HT-29 (cell line): ENCODE measurements at regions not wholly inside any gene's neighbourhood (a gene's known extent, or its start where the extent isn't known, plus 50 kb on each side); places are given as distances from the start of the nearest gene placed in this dataset.

Source experiments
- DNase-seq: peaks from one replicate; pipeline ENCODE4 v3.0.0-alpha.2; 2015; ENCODE audit warnings: low spot score

DNA sequence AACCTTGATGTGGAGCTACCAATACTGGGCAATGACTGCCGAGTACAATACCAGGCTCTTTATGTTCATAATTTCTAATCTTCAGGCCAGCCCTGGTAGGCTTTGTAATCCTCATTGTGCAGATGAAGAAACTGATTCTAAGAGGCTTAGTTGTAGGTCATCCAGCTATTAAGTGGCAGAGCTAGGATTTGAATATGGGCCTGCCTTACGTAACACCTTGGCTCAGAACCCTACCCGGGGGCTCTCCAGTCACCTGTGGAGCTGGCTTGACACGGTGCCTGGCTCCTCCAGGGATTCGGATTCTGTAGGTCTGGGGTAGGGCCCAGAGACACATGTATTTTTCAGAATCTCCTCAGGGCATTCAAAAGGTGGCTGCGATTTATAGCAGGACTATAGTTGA is 515.5 kb downstream of the QKI start:
- DNase-seq, result no peak

- no peak for DNase-seq
These were observed 515.0 kb downstream of the QKI start for GRCh38 chr6:163929538-163929937.

DNA sequence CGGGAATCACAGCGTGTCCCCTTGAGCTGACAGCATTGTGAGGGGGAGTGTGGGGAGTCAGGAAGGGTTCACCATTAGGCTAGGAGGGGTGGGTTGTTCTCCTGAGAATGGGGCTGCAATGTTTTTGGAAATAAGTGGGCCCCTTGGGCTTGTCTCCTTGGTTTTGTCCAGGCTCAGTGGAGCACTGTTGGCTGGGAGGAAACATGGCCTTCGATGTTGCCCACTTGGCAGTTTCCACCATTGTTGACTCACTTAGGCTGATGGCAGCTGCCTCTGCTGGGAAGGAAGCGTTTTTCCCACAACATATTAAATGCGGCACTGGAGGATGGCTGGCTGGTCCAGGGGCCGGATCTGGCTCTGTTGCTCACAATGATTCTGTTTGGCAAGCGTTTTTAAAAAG is 512.1 kb downstream of the QKI start:
- DNase-seq, result no peak

- no peak for DNase-seq
These were observed 511.3 kb downstream of the QKI start for GRCh38 chr6:163925839-163926238.

GRCh38 chr6:163923658-163924411 is 509.3 kb downstream of the QKI start:
- DNase-seq, result no peak

GRCh38 chr6:163922562-163922961 is 508.0 kb downstream of the QKI start:
- no peak for DNase-seq

DNA sequence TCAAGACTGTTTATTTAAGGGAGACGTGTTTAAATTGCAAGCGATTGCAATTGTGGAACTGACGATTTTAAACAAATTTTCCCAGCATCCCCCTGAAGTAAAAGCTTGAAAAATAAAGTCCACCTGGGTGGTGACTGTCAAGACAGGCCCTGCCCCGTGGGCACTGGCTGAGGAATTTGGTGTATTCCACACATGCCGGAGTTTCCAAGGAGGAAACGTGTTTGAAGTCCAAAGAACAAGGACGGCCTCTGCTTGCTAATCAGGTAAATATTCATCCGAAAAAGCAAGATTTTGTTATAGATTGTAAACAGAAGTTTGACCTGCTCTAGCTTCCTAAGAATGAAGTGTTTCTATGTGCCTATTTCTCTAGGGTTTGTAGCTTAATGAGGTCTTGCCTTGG is 505.1 kb downstream of the QKI start:
- no peak for DNase-seq

GRCh38 chr6:163916315-163917081 is 502.0 kb downstream of the QKI start:
- DNase-seq, result no peak

DNA sequence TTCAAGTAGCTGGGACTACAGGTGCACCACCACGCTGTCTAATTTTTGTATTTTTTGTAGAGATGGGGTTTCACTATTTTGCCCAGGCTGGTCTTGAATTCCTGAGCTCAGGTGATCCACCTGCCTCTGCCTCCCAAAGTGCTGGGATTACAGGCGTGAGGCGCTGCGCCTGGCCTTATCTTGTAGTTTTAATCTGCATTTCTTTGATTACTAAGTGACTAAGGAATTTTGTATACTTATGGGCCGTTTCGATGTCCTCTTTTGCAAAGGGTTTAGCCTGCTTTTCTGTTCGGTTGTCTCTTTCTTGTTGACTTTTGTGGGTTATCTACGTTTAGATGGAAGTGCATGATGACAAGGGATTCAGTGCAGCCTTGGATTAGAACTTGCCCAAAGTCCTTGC is 500.6 kb downstream of the QKI start:
- peak; percentile 5 for DNase-seq

DNA sequence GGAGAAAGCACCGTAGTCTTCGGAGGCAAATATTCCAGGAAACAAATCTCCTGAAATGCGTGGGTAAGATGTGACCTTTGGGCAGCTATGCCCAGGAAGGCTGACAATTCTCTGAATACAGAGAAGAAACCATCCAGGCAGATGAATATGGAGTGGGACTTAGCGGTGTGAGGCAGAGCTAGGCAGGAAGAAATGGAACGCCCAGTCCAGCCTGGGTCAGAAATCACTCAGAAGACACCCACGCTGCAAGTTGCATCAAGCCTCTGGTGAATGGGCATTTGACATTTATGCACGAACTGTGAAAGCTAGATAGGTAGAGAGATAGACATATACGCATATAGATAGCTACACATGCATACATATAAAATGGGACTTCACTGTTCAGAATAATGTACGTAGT is 498.5 kb downstream of the QKI start:
- no peak for DNase-seq

- DNase-seq, result no peak
These were observed 491.6 kb downstream of the QKI start for GRCh38 chr6:163906006-163906710.

DNA sequence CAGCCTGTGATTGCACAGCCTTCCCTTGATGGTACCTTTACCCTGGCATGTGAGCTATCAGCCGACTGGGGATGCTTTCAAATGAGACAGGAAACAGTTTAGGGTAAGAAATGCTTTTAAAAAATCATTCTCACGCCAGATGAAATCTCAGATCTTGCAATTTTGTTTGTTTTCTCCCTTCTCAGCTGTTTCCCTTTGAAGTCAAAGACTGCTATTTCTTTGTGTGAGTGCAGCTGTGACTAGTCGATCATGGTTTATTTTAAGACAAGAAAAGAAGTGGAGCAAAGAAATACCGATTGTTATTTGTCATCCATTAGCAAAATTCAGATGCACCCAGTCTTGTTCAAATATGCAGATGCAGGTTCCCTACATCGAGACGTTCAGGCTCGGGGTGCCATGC is 489.7 kb downstream of the QKI start:
- DNase-seq, result no peak

DNA sequence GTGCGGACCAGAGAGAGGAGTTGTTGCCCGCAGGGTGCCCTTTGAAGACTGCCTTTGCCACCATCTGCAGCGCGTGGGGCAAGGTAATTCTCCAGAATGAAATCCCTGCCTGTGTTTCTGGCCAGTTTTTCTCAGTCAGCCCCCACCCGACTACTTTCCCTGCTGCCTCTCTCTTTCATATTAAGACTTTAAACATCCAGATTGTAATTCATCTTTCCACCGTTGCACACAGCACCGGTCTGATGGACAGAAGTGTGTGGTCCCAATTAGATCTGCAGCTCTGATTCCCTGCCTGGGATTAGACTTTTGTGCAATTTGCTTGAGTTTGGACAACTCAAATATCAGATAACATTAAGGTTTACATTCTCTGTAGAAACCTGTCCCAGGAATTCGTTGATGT is 489.0 kb downstream of the QKI start:
- no peak for DNase-seq

DNA sequence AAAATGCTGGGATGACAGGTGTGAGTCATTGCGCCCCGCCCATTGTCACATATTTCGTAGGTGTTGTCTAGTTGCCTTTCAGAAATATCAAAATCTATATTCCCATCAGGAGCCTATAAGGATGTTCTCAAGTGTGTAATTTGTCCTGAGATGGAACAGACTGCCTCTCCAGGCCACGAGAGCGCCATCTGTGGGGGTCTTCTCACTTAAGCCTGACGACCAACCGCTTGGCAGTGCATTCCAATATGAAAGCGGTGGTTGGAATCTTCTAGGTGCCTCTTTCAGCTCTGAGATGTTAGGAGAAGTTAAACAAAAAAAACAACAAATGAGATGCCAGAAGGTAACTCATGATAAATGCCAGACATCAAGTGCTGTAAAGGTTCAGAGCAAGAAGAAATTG is 488.5 kb downstream of the QKI start:
- no peak for DNase-seq

DNA sequence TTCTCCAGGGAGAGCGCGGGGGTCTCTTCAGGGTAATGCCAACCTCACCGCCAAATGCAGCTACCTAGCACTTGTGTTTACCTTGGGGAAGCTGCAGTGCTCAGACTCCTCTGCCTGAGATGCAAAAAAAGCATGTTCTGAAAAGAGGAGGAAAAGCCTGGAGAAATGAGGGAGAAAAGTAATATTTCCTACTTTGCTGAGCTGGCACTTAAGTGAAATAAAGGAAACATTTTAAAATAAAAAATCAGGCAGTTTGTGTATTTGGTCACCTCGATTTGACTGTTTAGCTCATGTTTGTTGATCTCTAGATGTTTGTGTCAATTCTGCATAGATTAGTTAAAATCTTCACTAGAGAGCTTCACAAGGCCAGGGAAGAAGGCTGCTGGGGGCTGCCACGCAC is 487.2 kb downstream of the QKI start:
- DNase-seq, result no peak

DNA sequence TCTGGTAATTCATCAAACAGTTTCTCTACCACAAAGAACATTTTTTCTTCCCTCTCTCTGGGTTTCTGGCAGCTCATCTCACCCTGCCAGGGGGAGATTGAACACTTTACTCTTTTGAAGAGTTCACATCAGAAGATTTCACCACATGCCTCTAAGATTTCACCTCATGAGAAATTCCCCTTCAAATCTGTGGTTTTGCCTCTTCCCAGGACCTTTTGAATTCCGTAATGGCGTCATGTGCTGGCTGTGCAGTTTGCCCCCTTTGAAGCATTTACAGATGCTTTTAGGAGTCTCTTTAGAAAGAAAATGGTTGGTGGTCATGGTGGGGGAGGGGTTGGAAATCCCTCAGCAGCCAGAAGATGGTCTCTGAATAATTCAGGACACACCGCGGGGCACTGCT is 486.1 kb downstream of the QKI start:
- no peak for DNase-seq

DNA sequence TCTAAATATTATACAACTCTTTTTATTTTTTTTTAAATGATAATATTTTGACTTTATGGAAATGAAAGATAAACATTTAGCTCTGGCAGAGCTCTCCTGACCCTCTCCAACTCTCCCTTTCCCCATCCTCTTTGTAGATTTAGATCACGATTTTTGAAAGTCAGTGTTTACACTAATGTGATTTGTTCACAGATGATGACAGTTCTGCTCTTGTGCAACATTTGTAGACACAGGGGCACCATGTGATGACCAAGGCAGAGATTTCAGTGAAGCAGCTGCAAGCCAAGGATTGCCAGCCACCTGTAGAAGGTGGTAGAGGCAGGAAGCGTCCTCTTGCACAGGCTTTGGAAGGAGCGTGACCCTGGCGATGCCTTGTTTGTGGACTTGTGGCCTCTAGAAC is 483.2 kb downstream of the QKI start:
- no peak for DNase-seq

DNA sequence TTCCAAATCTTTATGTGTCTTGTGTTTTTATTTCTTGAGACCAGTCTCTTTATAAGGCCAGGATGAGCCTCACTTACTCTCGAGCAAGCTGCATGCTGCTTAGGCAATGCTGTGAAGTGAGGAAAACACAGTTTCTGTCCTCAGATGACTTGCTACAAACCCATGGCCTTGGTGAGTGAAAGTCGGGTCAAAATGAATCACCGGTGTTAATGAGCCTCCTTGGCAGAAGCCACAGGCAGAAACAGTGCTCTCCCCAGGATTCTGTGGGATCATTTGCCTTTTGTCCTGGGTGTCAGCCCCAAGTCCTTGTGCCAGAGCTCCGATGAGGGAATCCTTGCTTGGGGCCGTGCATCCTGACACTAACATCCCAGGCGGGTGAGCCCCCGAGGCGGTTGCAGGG is 482.5 kb downstream of the QKI start:
- DNase-seq, result no peak

DNA sequence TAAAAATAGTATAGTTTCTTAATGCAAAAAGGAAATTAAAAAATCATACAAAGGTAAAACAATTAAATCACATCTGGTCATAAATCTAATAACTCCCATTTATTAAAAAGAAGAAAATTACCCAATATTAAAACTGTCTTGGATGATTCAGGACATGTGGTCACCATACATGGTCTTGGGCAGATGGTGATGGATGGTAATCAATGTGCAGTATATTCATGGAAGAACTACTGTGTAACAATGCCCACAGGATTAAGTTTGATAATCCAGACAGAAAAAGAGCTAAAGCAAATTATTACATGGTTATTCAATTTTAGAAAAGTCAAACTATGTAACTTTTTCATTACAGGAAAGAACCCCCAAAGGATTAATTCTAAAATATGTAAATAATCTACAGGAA is 480.6 kb downstream of the QKI start:
- no peak for DNase-seq

GRCh38 chr6:163893609-163894189 is 479.2 kb downstream of the QKI start:
- DNase-seq, result no peak

GRCh38 chr6:163892824-163893561 is 478.5 kb downstream of the QKI start:
- no peak for DNase-seq
